SK-N-SH treated with all-trans-retinoic acid at 6 μM for 48 hours (cell line): ENCODE measurements at regions not wholly inside any gene's neighbourhood (a gene's known extent, or its start where the extent isn't known, plus 50 kb on each side); places are given as distances from the start of the nearest gene placed in this dataset.

Experiments
- ATAC-seq: fragments of 200-7000 bp; cut with Tn5 transposase; 3 replicates; pipeline ENCODE4 v1.9.1; 2020; ENCODE audit warnings: mild to moderate bottlenecking, moderate library complexity
- ARNTL ChIP-seq: fragments of 450-650 bp; formaldehyde crosslinking; IDR thresholded peaks from 2 replicates; pipeline ENCODE4 v1.5.0; 2020; ENCODE audit warnings: low read depth, mild to moderate bottlenecking, moderate library complexity, borderline replicate concordance
- BACH2 ChIP-seq: fragments of 250-450 bp; sonication (Bioruptor Pico); IDR thresholded peaks from 2 replicates; pipeline ENCODE4 v1.9.0; 2021; ENCODE audit warnings: mild to moderate bottlenecking, borderline replicate concordance
- CREB5 ChIP-seq: fragments of 250-450 bp; sonication (Bioruptor Pico); IDR thresholded peaks from 2 replicates; pipeline ENCODE4 v1.5.1; 2020; ENCODE audit warnings: low read depth, mild to moderate bottlenecking, moderate library complexity
- CSDC2 ChIP-seq: fragments of 250-450 bp; sonication (Bioruptor Pico); IDR thresholded peaks from 2 replicates; pipeline ENCODE4 v1.5.0; 2020; ENCODE audit warnings: mild to moderate bottlenecking, moderate library complexity
- CSRNP3 ChIP-seq: fragments of 250-450 bp; sonication (Bioruptor Pico); IDR thresholded peaks from 2 replicates; pipeline ENCODE4 v1.5.1; 2021; ENCODE audit warnings: mild to moderate bottlenecking, moderate library complexity
- GLIS3 ChIP-seq: fragments of 250-450 bp; sonication (Bioruptor Pico); IDR thresholded peaks from 2 replicates; pipeline ENCODE4 v1.5.0; 2020; ENCODE audit warnings: mild to moderate bottlenecking, moderate library complexity
- ISL1 ChIP-seq: fragments of 250-450 bp; sonication (Bioruptor Pico); IDR thresholded peaks from 2 replicates; pipeline ENCODE4 v2.1.2; 2022; ENCODE audit warnings: mild to moderate bottlenecking, moderate library complexity
- OSR1 ChIP-seq: fragments of 250-450 bp; sonication (Bioruptor Pico); IDR thresholded peaks from 2 replicates; pipeline ENCODE4 v1.8.0; 2022; ENCODE audit warnings: moderate library complexity, mild to moderate bottlenecking, inconsistent platforms
- PATZ1 ChIP-seq: fragments of 250-450 bp; sonication (Bioruptor Pico); IDR thresholded peaks from 2 replicates; pipeline ENCODE4 v1.8.0; 2020; ENCODE audit warnings: mild to moderate bottlenecking, moderate library complexity, borderline replicate concordance
- POU6F1 ChIP-seq: fragments of 250-450 bp; sonication (Bioruptor Pico); IDR thresholded peaks from 2 replicates; pipeline ENCODE4 v1.8.0; 2021; ENCODE audit warnings: low read depth, mild to moderate bottlenecking, moderate library complexity, borderline replicate concordance
- TOX ChIP-seq: fragments of 250-450 bp; sonication (Bioruptor Pico); IDR thresholded peaks from 2 replicates; pipeline ENCODE4 v1.8.0; 2021; ENCODE audit warnings: mild to moderate bottlenecking, moderate library complexity, borderline replicate concordance
- TSHZ2 ChIP-seq: fragments of 250-450 bp; sonication (Bioruptor Pico); IDR thresholded peaks from 2 replicates; pipeline ENCODE4 v1.5.0; 2020; ENCODE audit warnings: mild to moderate bottlenecking, moderate library complexity
- ZFP3 ChIP-seq: fragments of 250-450 bp; sonication (Bioruptor Pico); IDR thresholded peaks from 2 replicates; pipeline ENCODE4 v1.5.0; 2020; ENCODE audit warnings: mild to moderate bottlenecking, moderate library complexity
- ZFP30 ChIP-seq: fragments of 450-650 bp; formaldehyde crosslinking; IDR thresholded peaks from 2 replicates; pipeline ENCODE4 v1.5.0; 2022; ENCODE audit warnings: mild to moderate bottlenecking, moderate library complexity
- ZNF565 ChIP-seq: fragments of 450-650 bp; formaldehyde crosslinking; conservative IDR thresholded peaks from 2 replicates; pipeline ENCODE4 v1.5.0; 2020; ENCODE audit warnings: low read depth, mild to moderate bottlenecking, moderate library complexity
- ZNF8 ChIP-seq: fragments of 450-650 bp; formaldehyde crosslinking; IDR thresholded peaks from 2 replicates; pipeline ENCODE4 v1.5.0; 2020; ENCODE audit warnings: mild to moderate bottlenecking, moderate library complexity

- TF ChIP-seq PATZ1, result no peak
These were observed 215.2 kb upstream of the BCHE start (continued) for GRCh38 chr3:166052440-166052839.

- TF ChIP-seq ISL1 (no peak), TOX (CRISPR knock-in tag) (no peak), CSDC2 (CRISPR knock-in tag) (no peak), ZFP3 (no peak), ZNF8 (CRISPR knock-in tag) (no peak), ZFP30 (CRISPR knock-in tag) (no peak), CREB5 (CRISPR knock-in tag) (no peak), GLIS3 (CRISPR knock-in tag) (no peak), OSR1 (CRISPR knock-in tag) (no peak), ARNTL (no peak), POU6F1 (CRISPR knock-in tag) (no peak)
- no peak for ATAC-seq
These were observed 192.3 kb upstream of the BCHE start for GRCh38 chr3:166029507-166029906.

- no peak for ATAC-seq
- no peak for TF ChIP-seq CSRNP3
- TF ChIP-seq TOX (CRISPR knock-in tag), result no peak
- TF ChIP-seq ZNF565 (CRISPR knock-in tag), result no peak
- TF ChIP-seq TSHZ2 (CRISPR knock-in tag), result no peak
- TF ChIP-seq ARNTL, result no peak
- no peak for TF ChIP-seq ZFP3
- TF ChIP-seq GLIS3 (CRISPR knock-in tag), result no peak
- TF ChIP-seq BACH2, result no peak
- TF ChIP-seq OSR1 (CRISPR knock-in tag), result no peak
These were observed 176.0 kb upstream of the BCHE start for GRCh38 chr3:166013073-166013679.

- TF ChIP-seq OSR1 (CRISPR knock-in tag) (no peak), ISL1 (no peak), CREB5 (CRISPR knock-in tag) (no peak)
- ATAC-seq, result no peak
These were observed 174.5 kb upstream of the BCHE start for GRCh38 chr3:166011771-166012170.
